Neural cell (in vitro differentiated cells): ENCODE measurements at regions not wholly inside any gene's neighbourhood (a gene's known extent, or its start where the extent isn't known, plus 50 kb on each side); places are given as distances from the start of the nearest gene placed in this dataset.

Source experiments
- H2AFZ ChIP-seq: fragments of 200-600, 300-800 bp; sonication (generic), shearing (Covaris generic); 2 replicates; pipeline ENCODE4 v1.6.0; 2014; ENCODE audit warnings: low read depth, mild to moderate bottlenecking, antibody characterized with exemption, low read length, moderate library complexity
- H3F3A ChIP-seq: fragments of 200-600 bp; shearing (Covaris generic); 2 replicates; pipeline ENCODE4 v1.6.1; 2016; ENCODE audit warnings: mild to moderate bottlenecking, moderate library complexity, mixed read lengths, antibody characterized with exemption, low read length; ENCODE audit not compliant: insufficient read depth, poor library complexity, severe bottlenecking
- H3K27ac ChIP-seq: fragments of 200-600, 300-800 bp; sonication (generic), shearing (Covaris generic); 2 replicates; pipeline ENCODE4 v1.5.1; 2014; ENCODE audit warnings: mild to moderate bottlenecking, low read length, moderate library complexity
- H3K27me3 ChIP-seq: fragments of 300-800, 200-600 bp; sonication (generic), shearing (Covaris generic); 2 replicates; pipeline ENCODE4 v1.6.0; 2014; ENCODE audit warnings: mild to moderate bottlenecking, low read depth, low read length, moderate library complexity; ENCODE audit not compliant: insufficient read depth
- H3K36me3 ChIP-seq: fragments of 300-800, 200-600 bp; sonication (generic), shearing (Covaris generic); 2 replicates; pipeline ENCODE4 v1.5.1; 2014; ENCODE audit warnings: mild to moderate bottlenecking, antibody characterized with exemption, low read length, moderate library complexity; ENCODE audit not compliant: insufficient read depth
- H3K4me2 ChIP-seq: fragments of 300-800, 200-600 bp; sonication (generic), shearing (Covaris generic); 2 replicates; pipeline ENCODE4 v1.6.0; 2014; ENCODE audit warnings: mild to moderate bottlenecking, low read length
- H3K4me3 ChIP-seq: fragments of 300-800, 200-600 bp; sonication (generic), shearing (Covaris generic); 2 replicates; pipeline ENCODE4 v1.5.1; 2014; ENCODE audit warnings: mild to moderate bottlenecking, low read length, moderate library complexity
- H3K79me2 ChIP-seq: fragments of 200-600 bp; shearing (Covaris generic); replicated peaks from 2 replicates; pipeline ENCODE4 v1.6.0; 2014; ENCODE audit warnings: mild to moderate bottlenecking, low read length, moderate library complexity; ENCODE audit not compliant: insufficient read depth
- H3K9ac ChIP-seq: fragments of 300-800, 200-600 bp; sonication (generic), shearing (Covaris generic); 2 replicates; pipeline ENCODE4 v1.6.1; 2016; ENCODE audit warnings: mild to moderate bottlenecking, low read length, mixed read lengths
- H3K9me2 ChIP-seq: fragments of 200-600 bp; shearing (Covaris generic); 2 replicates; pipeline ENCODE4 v1.6.1; 2016; ENCODE audit warnings: mild to moderate bottlenecking, low read length, mixed read lengths; ENCODE audit not compliant: insufficient read depth
- H3K9me3 ChIP-seq: fragments of 200-600, 300-800 bp; sonication (generic), shearing (Covaris generic); 2 replicates; pipeline ENCODE4 v1.6.1; 2016; ENCODE audit warnings: mild to moderate bottlenecking, mixed run types, low read length, moderate library complexity, mixed read lengths
- H4K20me1 ChIP-seq: fragments of 200-600 bp; shearing (Covaris generic); 2 replicates; pipeline ENCODE4 v1.6.1; 2016; ENCODE audit warnings: mild to moderate bottlenecking, mixed run types; ENCODE audit not compliant: insufficient read depth
- EP300 ChIP-seq: fragments of 450-650 bp; conservative IDR thresholded peaks from 2 replicates; pipeline ENCODE4 v1.6.1; 2014; ENCODE audit warnings: antibody characterized with exemption, mild to moderate bottlenecking, moderate library complexity; ENCODE audit not compliant: poor library complexity, severe bottlenecking
- EZH2 ChIP-seq: fragments of 200-600, 300-800 bp; shearing (Covaris generic), sonication (generic); IDR thresholded peaks from 2 replicates; pipeline ENCODE4 v1.6.1; 2014; ENCODE audit warnings: antibody characterized with exemption, low read length, borderline replicate concordance, mild to moderate bottlenecking; ENCODE audit not compliant: insufficient read depth, poor library complexity, severe bottlenecking
- MXI1 ChIP-seq: fragments of 450-650 bp; conservative IDR thresholded peaks from 2 replicates; pipeline ENCODE4 v1.6.1; 2014; ENCODE audit warnings: antibody characterized with exemption, mild to moderate bottlenecking; ENCODE audit not compliant: poor library complexity, severe bottlenecking
- POLR2AphosphoS5 ChIP-seq: IDR thresholded peaks from 2 replicates; pipeline ENCODE4 v1.6.1; 2012
- RAD21 ChIP-seq: fragments of 450-650 bp; conservative IDR thresholded peaks from 2 replicates; pipeline ENCODE4 v1.6.1; 2014; ENCODE audit warnings: antibody characterized with exemption, mild to moderate bottlenecking, moderate library complexity
- SMC3 ChIP-seq: fragments of 450-650 bp; conservative IDR thresholded peaks from 2 replicates; pipeline ENCODE4 v1.6.1; 2014; ENCODE audit warnings: antibody characterized with exemption, mild to moderate bottlenecking, moderate library complexity; ENCODE audit not compliant: poor library complexity
- TAF1 ChIP-seq: IDR thresholded peaks from 2 replicates; pipeline ENCODE4 v1.6.1; 2012; ENCODE audit warnings: low read depth
- TF ChIP-seq, protein P1 (sequence below): IDR thresholded peaks from 2 replicates; pipeline ENCODE4 v1.6.1; 2012; ENCODE audit warnings: borderline replicate concordance

DNA sequence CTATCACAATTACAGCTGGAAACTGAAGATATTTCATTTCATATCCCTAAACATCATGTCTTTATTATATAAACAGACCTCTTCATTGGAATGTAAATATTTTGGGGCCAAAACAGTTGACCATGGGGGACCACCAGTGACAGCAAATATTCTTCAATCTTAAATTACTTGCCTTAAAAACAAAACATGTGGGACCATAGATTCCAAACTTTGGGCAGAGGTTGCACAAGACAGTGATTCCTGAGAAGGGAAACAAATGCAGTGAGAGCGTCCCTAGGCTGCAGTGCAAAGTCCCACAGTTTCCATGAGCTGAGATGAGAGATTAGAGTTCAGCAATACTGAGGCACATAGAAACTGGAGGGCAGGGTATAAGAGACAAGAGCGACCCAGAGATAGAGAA, 818.9 kb downstream of the CBLN2 start:
- Histone ChIP-seq H3K36me3 (no peaks in the 10 kb centered on the region), H3K4me3 (no peak overlapping the region), H3K4me2 (no peak overlapping the region), H3F3A (no peaks in the 10 kb centered on the region), H3K9me2 (no peaks in the 10 kb centered on the region), H3K27ac (no peak overlapping the region), H3K9ac (no peak overlapping the region), H2AFZ (no peak overlapping the region), H3K9me3 (no peaks in the 10 kb centered on the region), H3K79me2 (no peaks in the 10 kb centered on the region), H4K20me1 (no peaks in the 10 kb centered on the region), H3K27me3 (no peaks in the 10 kb centered on the region)
- TF ChIP-seq MXI1 (no peak), EP300 (no peak), EZH2 (no peak)

DNA sequence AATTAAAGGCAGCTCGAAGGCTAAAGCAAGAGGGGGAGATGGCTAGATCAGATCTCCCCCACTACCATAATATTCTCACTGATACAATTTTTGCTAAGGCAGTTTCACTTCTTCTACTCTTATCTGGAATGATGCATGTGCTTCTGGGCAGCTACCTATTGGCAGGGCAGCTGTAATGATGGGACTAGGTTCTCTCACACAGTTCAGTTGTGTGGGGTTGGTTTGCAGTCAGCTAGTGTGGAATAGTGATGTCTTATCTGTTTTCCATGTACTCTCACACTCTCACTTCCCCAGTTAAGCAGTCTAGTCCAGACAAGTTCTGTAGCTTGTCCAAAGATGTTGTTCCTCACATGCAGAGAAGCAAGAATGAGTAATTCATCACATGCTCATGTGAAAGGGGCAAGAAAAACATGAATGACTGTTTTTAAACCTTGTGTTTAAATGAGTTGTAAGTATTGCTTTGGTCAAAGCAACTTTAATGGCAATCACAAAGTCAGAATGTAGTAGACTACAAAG, 836.1 kb downstream of the CBLN2 start:
- Histone ChIP-seq H3K9me3 (no peaks in the 10 kb centered on the region), H3K79me2 (no peaks in the 10 kb centered on the region), H4K20me1 (no peaks in the 10 kb centered on the region), H3K27me3 (no peaks in the 10 kb centered on the region), H3K9me2 (no peaks in the 10 kb centered on the region), H2AFZ (no peak overlapping the region), H3K4me3 (no peak overlapping the region), H3F3A (no peaks in the 10 kb centered on the region), H3K4me2 (no peak overlapping the region), H3K36me3 (no peaks in the 10 kb centered on the region), H3K27ac (no peak overlapping the region), H3K9ac (no peak overlapping the region)
- TF ChIP-seq POLR2AphosphoS5 (no peak), TAF1 (no peak), SMC3 (no peak), MXI1 (no peak)

GRCh38 chr18:71707400-71707799, 836.7 kb downstream of the CBLN2 start:
- H3K27me3 ChIP-seq, result no peaks in the 10 kb centered on the region
- no peaks in the 10 kb centered on the region for H3K9me3 ChIP-seq

DNA sequence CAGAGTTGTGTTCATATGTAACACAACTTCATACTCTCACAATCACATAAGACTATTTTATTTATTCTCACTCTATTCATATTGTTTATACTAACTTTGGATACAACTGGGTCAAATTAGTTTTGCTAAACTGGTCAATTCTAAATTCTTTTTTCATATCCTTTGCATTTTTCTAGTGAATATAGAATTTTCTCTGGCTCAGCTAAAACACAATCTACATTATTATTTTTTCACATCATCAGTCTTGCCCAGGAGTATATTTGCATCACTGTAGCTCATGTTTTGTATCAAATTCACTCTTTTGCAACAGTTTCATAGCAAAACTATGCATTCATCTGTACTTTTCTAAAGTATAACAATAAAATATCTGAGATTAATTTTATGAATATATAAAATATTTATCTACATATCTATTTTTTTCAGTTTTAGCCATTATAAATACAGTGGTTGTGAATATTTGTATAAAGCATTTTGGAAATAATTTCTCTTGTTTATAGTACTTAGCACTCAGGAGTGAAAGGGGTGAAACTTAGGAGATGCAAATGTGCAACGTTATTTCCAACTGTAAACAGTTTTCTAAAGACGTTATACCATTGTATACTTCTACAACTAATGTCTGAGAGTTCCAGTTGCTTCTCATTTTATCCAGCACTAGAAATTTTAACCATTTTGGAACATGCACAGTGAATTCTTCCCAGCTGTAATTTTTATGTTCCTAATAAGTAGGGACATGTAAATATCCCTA, 854.6 kb downstream of the CBLN2 start:
- Histone ChIP-seq H3K79me2 (no peaks in the 10 kb centered on the region), H3F3A (no peaks in the 10 kb centered on the region), H2AFZ (no peak overlapping the region), H3K9ac (no peak overlapping the region), H3K36me3 (no peaks in the 10 kb centered on the region), H3K4me2 (no peak overlapping the region), H3K27ac (no peak overlapping the region), H3K9me3 (no peaks in the 10 kb centered on the region), H4K20me1 (no peaks in the 10 kb centered on the region), H3K27me3 (no peaks in the 10 kb centered on the region), H3K4me3 (no peak overlapping the region), H3K9me2 (no peaks in the 10 kb centered on the region)
- TF ChIP-seq MXI1, result no peak
- no peak for TF ChIP-seq RAD21
- TF ChIP-seq TAF1, result no peak
- TF ChIP-seq SMC3, result no peak
- no peak for TF ChIP-seq EP300
- TF ChIP-seq, protein P1, sequence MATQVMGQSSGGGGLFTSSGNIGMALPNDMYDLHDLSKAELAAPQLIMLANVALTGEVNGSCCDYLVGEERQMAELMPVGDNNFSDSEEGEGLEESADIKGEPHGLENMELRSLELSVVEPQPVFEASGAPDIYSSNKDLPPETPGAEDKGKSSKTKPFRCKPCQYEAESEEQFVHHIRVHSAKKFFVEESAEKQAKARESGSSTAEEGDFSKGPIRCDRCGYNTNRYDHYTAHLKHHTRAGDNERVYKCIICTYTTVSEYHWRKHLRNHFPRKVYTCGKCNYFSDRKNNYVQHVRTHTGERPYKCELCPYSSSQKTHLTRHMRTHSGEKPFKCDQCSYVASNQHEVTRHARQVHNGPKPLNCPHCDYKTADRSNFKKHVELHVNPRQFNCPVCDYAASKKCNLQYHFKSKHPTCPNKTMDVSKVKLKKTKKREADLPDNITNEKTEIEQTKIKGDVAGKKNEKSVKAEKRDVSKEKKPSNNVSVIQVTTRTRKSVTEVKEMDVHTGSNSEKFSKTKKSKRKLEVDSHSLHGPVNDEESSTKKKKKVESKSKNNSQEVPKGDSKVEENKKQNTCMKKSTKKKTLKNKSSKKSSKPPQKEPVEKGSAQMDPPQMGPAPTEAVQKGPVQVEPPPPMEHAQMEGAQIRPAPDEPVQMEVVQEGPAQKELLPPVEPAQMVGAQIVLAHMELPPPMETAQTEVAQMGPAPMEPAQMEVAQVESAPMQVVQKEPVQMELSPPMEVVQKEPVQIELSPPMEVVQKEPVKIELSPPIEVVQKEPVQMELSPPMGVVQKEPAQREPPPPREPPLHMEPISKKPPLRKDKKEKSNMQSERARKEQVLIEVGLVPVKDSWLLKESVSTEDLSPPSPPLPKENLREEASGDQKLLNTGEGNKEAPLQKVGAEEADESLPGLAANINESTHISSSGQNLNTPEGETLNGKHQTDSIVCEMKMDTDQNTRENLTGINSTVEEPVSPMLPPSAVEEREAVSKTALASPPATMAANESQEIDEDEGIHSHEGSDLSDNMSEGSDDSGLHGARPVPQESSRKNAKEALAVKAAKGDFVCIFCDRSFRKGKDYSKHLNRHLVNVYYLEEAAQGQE, result no peak
- no peak for TF ChIP-seq EZH2

More at GRCh38 chr18:71707400-71707799, 836.7 kb downstream of the CBLN2 start:
- no peak for TF ChIP-seq POLR2AphosphoS5
- no peaks in the 10 kb centered on the region for H3K79me2 ChIP-seq
- no peak overlapping the region for H3K4me2 ChIP-seq
- no peaks in the 10 kb centered on the region for H3F3A ChIP-seq
- H2AFZ ChIP-seq, result no peak overlapping the region
- H3K9me2 ChIP-seq, result no peaks in the 10 kb centered on the region
- H3K36me3 ChIP-seq, result no peaks in the 10 kb centered on the region
- no peak overlapping the region for H3K9ac ChIP-seq
- H3K27ac ChIP-seq, result no peak overlapping the region
- H3K4me3 ChIP-seq, result no peak overlapping the region
- no peaks in the 10 kb centered on the region for H4K20me1 ChIP-seq
